ENCODE measurements at regions not wholly inside any gene's neighbourhood (a gene's known extent, or its start where the extent isn't known, plus 50 kb on each side); places are given as distances from the start of the nearest gene placed in this dataset.

DNA sequence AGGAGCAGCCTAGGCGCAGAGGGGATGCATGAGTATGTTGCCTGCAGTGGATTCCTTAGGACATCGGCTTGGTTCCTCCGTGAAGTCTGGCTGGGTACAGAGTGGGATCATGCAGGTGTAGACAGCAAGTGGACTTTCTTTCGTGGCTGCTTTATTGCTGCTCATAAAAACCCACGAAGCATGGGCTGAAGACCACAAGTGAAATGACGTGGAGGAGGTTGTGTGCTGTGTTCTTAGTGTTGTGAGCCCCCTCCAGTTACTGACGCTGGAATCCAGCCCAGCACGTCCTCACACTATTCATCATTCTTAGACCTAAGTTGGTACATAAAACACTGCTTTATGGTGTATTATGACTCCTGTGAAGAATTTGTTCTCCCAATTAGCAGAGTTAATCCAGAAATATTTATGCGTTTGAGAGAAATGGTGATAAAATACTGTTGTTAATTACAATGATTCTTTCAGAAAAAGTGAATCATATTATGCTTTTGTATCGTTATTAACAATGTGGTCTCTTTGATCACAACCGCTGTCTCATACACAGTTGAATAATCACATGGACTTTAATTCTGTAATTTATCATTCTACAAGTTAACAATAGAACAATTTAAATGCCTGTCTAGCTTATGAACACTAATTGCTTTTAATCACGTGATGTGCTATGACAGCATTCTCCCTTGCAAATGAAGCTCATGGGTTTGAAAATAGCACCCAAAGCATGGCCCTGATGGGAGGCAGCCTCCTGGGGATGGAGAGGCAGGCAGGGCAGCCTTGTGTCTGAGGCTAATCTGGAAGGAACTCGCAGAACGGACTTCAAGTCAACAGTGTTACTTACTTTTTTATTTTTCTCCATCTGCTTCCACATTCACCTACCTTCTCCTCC lies 233.9 kb upstream of the SYNDIG1 start:
- Histone ChIP-seq H2AFZ (ENCODE audit: insufficient read depth, low read depth, low read length, poor library complexity, severe bottlenecking) (no peak overlapping the region), H4K20me1 (ENCODE audit: control insufficient read depth, insufficient read depth, low read length, poor library complexity, severe bottlenecking) (no peaks in the 10 kb centered on the region), H3K4me2 (replicated peaks; ENCODE audit: low read depth, low read length, poor library complexity, severe bottlenecking) (no peak overlapping the region), H3K4me3 (ENCODE audit: control extremely low read depth in 1 of 5, extremely low read depth in 1 of 5, insufficient read depth in 1 of 5, low read depth in 2 of 5, low read length in 4 of 5) (no peak overlapping the region), H3K27ac (ENCODE audit: low read length in 2 of 2) (no peak overlapping the region), H3K9me3 (ENCODE audit: control extremely low read depth in 1 of 3, control insufficient read depth in 2 of 3, insufficient read depth in 1 of 3, low read length in 2 of 3) (no peaks in the 10 kb centered on the region), H3K27me3 (replicated peaks in 1 of 4; ENCODE audit: control extremely low read depth in 1 of 4, control insufficient read depth in 3 of 4, insufficient read depth in 4 of 4, low read length in 3 of 4) (peaks cover 0 to 3% (median 0%) of the 10 kb centered on the region in 4 experiments), H3K79me2 (ENCODE audit: control insufficient read depth, insufficient read depth, low read length) (no peaks in the 10 kb centered on the region), H3K4me1 (ENCODE audit: control insufficient read depth in 2 of 2, insufficient read depth in 2 of 2, low read length in 2 of 2) (no peaks in the 10 kb centered on the region), H3K9ac (ENCODE audit: low read length) (no peak overlapping the region), H3K36me3 (replicated peaks in 1 of 2; ENCODE audit: control extremely low read depth in 1 of 2, control insufficient read depth in 1 of 2, extremely low read depth in 1 of 2, insufficient read depth in 2 of 2, low read length in 1 of 2) (no peaks in the 10 kb centered on the region)
- ChIA-PET POLR2A (no interaction called here), CTCF (no interaction called here)
- intact Hi-C loops (cut with micrococcal nuclease) = no loop called here
- DNase-seq = no peak
- ATAC-seq (ENCODE audit: low read depth) = no peak
- no peak overlapping the region for H3K27ac Mint-ChIP-seq
- H3K4me3 Mint-ChIP-seq = no peak overlapping the region
- H3K4me1 Mint-ChIP-seq = no peaks in the 10 kb centered on the region
- H3K27me3 Mint-ChIP-seq = peaks cover 11% of the 10 kb centered on the region
- 94% methylated on average over 3 of the region's 14 CpGs for WGBS (ENCODE audit: insufficient coverage)
- no peaks in the 10 kb centered on the region for H3K9me3 Mint-ChIP-seq (ENCODE audit: insufficient read depth)
- no peak for TF ChIP-seq EZH2 (IDR thresholded peaks at IDR 0.05; ENCODE audit: borderline replicate concordance, insufficient read depth, low read depth, low read length, poor library complexity, severe bottlenecking)
- TF ChIP-seq CTCF (IDR thresholded peaks at IDR 0.05) = no peak

- WGBS (ENCODE audit: insufficient coverage) = no CpG with 5 or more reads among the region's 3 CpGs
- no peak for DNase-seq
- Histone ChIP-seq H3K4me3 (ENCODE audit: control extremely low read depth in 1 of 5, extremely low read depth in 1 of 5, insufficient read depth in 1 of 5, low read depth in 2 of 5, low read length in 4 of 5) (no peak overlapping the region), H3K4me2 (replicated peaks; ENCODE audit: low read depth, low read length, poor library complexity, severe bottlenecking) (no peak overlapping the region), H3K27ac (ENCODE audit: low read length in 2 of 2) (no peak overlapping the region), H2AFZ (ENCODE audit: insufficient read depth, low read depth, low read length, poor library complexity, severe bottlenecking) (no peak overlapping the region), H3K9ac (ENCODE audit: low read length) (no peak overlapping the region), H3K4me1 (ENCODE audit: control insufficient read depth in 2 of 2, insufficient read depth in 2 of 2, low read length in 2 of 2) (no peaks in the 10 kb centered on the region), H4K20me1 (ENCODE audit: control insufficient read depth, insufficient read depth, low read length, poor library complexity, severe bottlenecking) (no peaks in the 10 kb centered on the region), H3K27me3 (replicated peaks in 1 of 4; ENCODE audit: control extremely low read depth in 1 of 4, control insufficient read depth in 3 of 4, insufficient read depth in 4 of 4, low read length in 3 of 4) (peaks cover 0 to 2% (median 0%) of the 10 kb centered on the region in 4 experiments), H3K79me2 (ENCODE audit: control insufficient read depth, insufficient read depth, low read length) (no peaks in the 10 kb centered on the region), H3K9me3 (ENCODE audit: control extremely low read depth in 1 of 3, control insufficient read depth in 2 of 3, insufficient read depth in 1 of 3, low read length in 2 of 3) (no peaks in the 10 kb centered on the region), H3K36me3 (replicated peaks in 1 of 2; ENCODE audit: control extremely low read depth in 1 of 2, control insufficient read depth in 1 of 2, extremely low read depth in 1 of 2, insufficient read depth in 2 of 2, low read length in 1 of 2) (no peaks in the 10 kb centered on the region)
- ChIA-PET CTCF (no interaction called here), POLR2A (no interaction called here)
- Mint-ChIP-seq H3K27ac (no peak overlapping the region), H3K27me3 (peaks cover 6% of the 10 kb centered on the region), H3K9me3 (ENCODE audit: insufficient read depth) (no peaks in the 10 kb centered on the region), H3K4me3 (no peak overlapping the region), H3K4me1 (no peaks in the 10 kb centered on the region)
- no peak for TF ChIP-seq EZH2 (IDR thresholded peaks at IDR 0.05; ENCODE audit: borderline replicate concordance, insufficient read depth, low read depth, low read length, poor library complexity, severe bottlenecking)
- TF ChIP-seq CTCF (IDR thresholded peaks at IDR 0.05) = no peak
- no peak for ATAC-seq (ENCODE audit: low read depth)
- intact Hi-C loops (cut with micrococcal nuclease) = no loop called here
These were observed 239.0 kb upstream of the GGTLC1 start for GRCh38 chr20:24227600-24227999.
